ENCODE measurements at regions not wholly inside any gene's neighbourhood (a gene's known extent, or its start where the extent isn't known, plus 50 kb on each side); places are given as distances from the start of the nearest gene placed in this dataset.

GRCh38 chr6:85273870-85274269, 176.0 kb upstream of the NT5E start:
- BruUV-seq (replicated peaks): no TSS peak
- no peaks in the 10 kb centered on the region for H3K27me3 ChIP-seq (replicated peaks; ENCODE audit: control insufficient read depth, insufficient read depth, low read length)
- no peak overlapping the region for H3K4me3 Mint-ChIP-seq (ENCODE audit: unreplicated experiment)
- H3K9me3 Mint-ChIP-seq (ENCODE audit: unreplicated experiment): peaks cover 16% of the 10 kb centered on the region
- TF ChIP-seq CTCF (IDR thresholded peaks at IDR 0.05; ENCODE audit: insufficient read depth in 1 of 2, low read depth in 1 of 2, low read length in 1 of 2, severe bottlenecking in 1 of 2, unreplicated experiment in 1 of 2): no peak
- intact Hi-C loops (cut with micrococcal nuclease; ENCODE audit: unreplicated experiment): no loop called here
- H3K27ac Mint-ChIP-seq (ENCODE audit: unreplicated experiment): no peak overlapping the region
- CTCF ChIA-PET: no interaction called here
- no peak overlapping the region for H3K4me3 ChIP-seq (ENCODE audit: low read depth, low read length)
- POLR2A ChIA-PET: no interaction called here
- H3K4me1 ChIP-seq: peaks cover 4% of the 10 kb centered on the region; the same call in 1 of the 2 replicates
- no peaks in the 10 kb centered on the region for H3K9me3 ChIP-seq
- H3K36me3 Mint-ChIP-seq (ENCODE audit: insufficient read depth, unreplicated experiment): no peaks in the 10 kb centered on the region
- H3K36me3 ChIP-seq (ENCODE audit: control insufficient read depth, insufficient read depth, low read length): no peaks in the 10 kb centered on the region
- H3K27me3 Mint-ChIP-seq (ENCODE audit: insufficient read depth, unreplicated experiment): no peaks in the 10 kb centered on the region
- DNase-seq: no peak
- H3K4me1 Mint-ChIP-seq (ENCODE audit: low read depth, unreplicated experiment): no peaks in the 10 kb centered on the region

- Mint-ChIP-seq H3K27ac (ENCODE audit: unreplicated experiment) (no peak overlapping the region), H3K27me3 (ENCODE audit: insufficient read depth, unreplicated experiment) (no peaks in the 10 kb centered on the region), H3K4me1 (ENCODE audit: low read depth, unreplicated experiment) (peaks cover 7% of the 10 kb centered on the region), H3K9me3 (ENCODE audit: unreplicated experiment) (peaks cover 16% of the 10 kb centered on the region), H3K4me3 (ENCODE audit: unreplicated experiment) (no peak overlapping the region), H3K36me3 (ENCODE audit: insufficient read depth, unreplicated experiment) (no peaks in the 10 kb centered on the region)
- ChIA-PET POLR2A (no interaction called here), CTCF (no interaction called here)
- H3K36me3 ChIP-seq (ENCODE audit: control insufficient read depth, insufficient read depth, low read length): no peaks in the 10 kb centered on the region
- no peak for DNase-seq
- intact Hi-C loops (cut with micrococcal nuclease; ENCODE audit: unreplicated experiment): no loop called here
- TF ChIP-seq CTCF (IDR thresholded peaks at IDR 0.05; ENCODE audit: insufficient read depth in 1 of 2, low read depth in 1 of 2, low read length in 1 of 2, severe bottlenecking in 1 of 2, unreplicated experiment in 1 of 2): no peak
- peaks cover 9% of the 10 kb centered on the region; the same call in 1 of the 2 replicates for H3K4me1 ChIP-seq
- no peak overlapping the region for H3K4me3 ChIP-seq (ENCODE audit: low read depth, low read length)
- H3K9me3 ChIP-seq: no peaks in the 10 kb centered on the region
- BruUV-seq (replicated peaks): no TSS peak
- H3K27me3 ChIP-seq (replicated peaks; ENCODE audit: control insufficient read depth, insufficient read depth, low read length): no peaks in the 10 kb centered on the region
Measured at GRCh38 chr6:85273046-85273445, 176.8 kb upstream of the NT5E start.

- H3K27ac Mint-ChIP-seq (ENCODE audit: unreplicated experiment): no peak overlapping the region
- peaks cover 7% of the 10 kb centered on the region for H3K4me1 Mint-ChIP-seq (ENCODE audit: low read depth, unreplicated experiment)
- BruUV-seq (replicated peaks): no TSS peak
- Histone ChIP-seq H3K36me3 (ENCODE audit: control insufficient read depth, insufficient read depth, low read length) (no peaks in the 10 kb centered on the region), H3K9me3 (no peaks in the 10 kb centered on the region), H3K4me3 (ENCODE audit: low read depth, low read length) (no peak overlapping the region), H3K27me3 (replicated peaks; ENCODE audit: control insufficient read depth, insufficient read depth, low read length) (no peaks in the 10 kb centered on the region), H3K4me1 (peaks cover 9% of the 10 kb centered on the region; the same call in 1 of the 2 replicates)
- ChIA-PET POLR2A (no interaction called here), CTCF (no interaction called here)
- TF ChIP-seq CTCF (IDR thresholded peaks at IDR 0.05; ENCODE audit: insufficient read depth in 1 of 2, low read depth in 1 of 2, low read length in 1 of 2, severe bottlenecking in 1 of 2, unreplicated experiment in 1 of 2): no peak
- intact Hi-C loops (cut with micrococcal nuclease; ENCODE audit: unreplicated experiment): no loop called here
- DNase-seq: no peak
- no peak overlapping the region for H3K4me3 Mint-ChIP-seq (ENCODE audit: unreplicated experiment)
- H3K36me3 Mint-ChIP-seq (ENCODE audit: insufficient read depth, unreplicated experiment): no peaks in the 10 kb centered on the region
- H3K9me3 Mint-ChIP-seq (ENCODE audit: unreplicated experiment): peaks cover 16% of the 10 kb centered on the region
- H3K27me3 Mint-ChIP-seq (ENCODE audit: insufficient read depth, unreplicated experiment): no peaks in the 10 kb centered on the region
Measured at GRCh38 chr6:85272592-85272991, 177.3 kb upstream of the NT5E start.
